HTR-8/SVneo (cell line): ENCODE measurements at regions not wholly inside any gene's neighbourhood (a gene's known extent, or its start where the extent isn't known, plus 50 kb on each side); places are given as distances from the start of the nearest gene placed in this dataset.
"Not testable (repeated sequence)": the region's sequence is repeated elsewhere in the genome, so short reads cannot be mapped to it uniquely, and the experiment has no call there.

Experiments
- DNase-seq: peaks from one replicate; pipeline ENCODE4 v3.0.0; 2011; ENCODE audit warnings: low spot score, mixed read lengths; ENCODE audit not compliant: insufficient read length
- FAIRE-seq: peaks from 2 replicates; lab custom pipeline; 2011; peaks lifted over from hg19 to GRCh38; lab: Jason Lieb, UNC

DNA sequence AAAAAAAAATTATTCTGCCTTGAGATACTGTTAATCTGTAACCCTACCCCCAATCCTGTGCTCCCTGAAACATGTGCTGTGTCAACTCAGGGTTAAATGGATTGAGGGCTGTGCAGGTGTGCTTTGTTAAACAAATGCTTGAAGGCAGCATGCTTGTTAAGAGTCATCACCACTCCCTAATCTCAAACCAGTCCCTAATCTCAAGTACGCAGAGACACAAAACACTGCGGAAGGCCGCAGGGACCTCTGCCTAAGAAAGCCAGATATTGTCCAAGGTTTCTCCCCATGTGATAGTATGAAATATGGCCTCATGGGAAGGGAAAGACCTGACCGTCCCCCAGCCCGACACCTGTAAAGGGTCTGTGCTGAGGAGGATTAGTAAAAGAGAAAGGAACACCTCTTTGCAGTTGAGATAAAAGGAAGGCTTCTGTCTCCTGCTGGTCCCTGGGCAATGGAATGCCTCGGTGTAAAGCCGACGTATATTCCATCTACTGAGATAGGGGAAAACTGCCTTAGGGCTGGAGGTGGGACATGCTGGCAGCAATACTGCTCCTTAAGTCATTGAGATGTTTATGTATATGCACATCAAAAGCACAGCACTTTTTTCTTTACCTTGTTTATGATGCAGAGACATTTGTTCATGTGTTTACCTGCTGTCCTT lies 402.6 kb downstream of the TBC1D32 start:
- not testable (repeated sequence) for DNase-seq, FAIRE-seq

DNA sequence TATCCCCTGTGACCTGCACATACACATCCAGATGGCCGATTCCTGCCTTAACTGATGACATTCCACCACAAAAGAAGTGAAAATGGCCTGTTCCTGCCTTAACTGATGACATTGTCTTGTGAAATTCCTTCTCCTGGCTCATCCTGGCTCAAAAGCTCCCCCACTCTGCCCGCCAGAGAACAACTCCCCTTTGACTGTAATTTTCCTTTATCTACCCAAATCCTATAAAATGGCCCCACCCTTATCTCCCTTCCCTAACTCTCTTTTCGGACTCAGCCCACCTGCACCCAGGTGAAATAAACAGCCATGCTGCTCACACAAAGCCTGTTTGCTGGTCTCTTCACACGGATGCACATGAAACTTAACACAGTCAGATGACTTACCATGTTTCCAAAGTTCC lies 403.8 kb downstream of the TBC1D32 start:
- DNase-seq, FAIRE-seq: not testable (repeated sequence)

DNA sequence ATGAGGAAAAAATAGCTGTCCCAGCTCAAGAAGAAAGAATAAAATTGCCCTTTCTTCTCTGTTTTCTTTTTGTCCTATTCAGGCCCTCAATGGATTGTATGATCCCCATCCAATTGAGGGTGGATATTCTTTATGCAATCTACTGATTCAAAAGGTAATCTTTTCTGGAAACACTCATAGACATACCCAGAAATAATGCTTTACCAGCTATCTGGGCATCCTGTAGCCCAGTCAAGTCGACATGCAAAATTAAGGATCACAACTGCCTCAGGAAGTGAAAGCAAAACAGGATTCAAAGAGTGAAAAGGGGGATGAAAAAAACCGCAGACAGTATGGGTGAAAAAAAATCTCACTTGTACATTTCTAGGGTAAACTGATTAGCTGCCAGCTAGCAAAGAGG lies 410.1 kb downstream of the TBC1D32 start:
- FAIRE-seq (no peak), DNase-seq (no peak)

DNA sequence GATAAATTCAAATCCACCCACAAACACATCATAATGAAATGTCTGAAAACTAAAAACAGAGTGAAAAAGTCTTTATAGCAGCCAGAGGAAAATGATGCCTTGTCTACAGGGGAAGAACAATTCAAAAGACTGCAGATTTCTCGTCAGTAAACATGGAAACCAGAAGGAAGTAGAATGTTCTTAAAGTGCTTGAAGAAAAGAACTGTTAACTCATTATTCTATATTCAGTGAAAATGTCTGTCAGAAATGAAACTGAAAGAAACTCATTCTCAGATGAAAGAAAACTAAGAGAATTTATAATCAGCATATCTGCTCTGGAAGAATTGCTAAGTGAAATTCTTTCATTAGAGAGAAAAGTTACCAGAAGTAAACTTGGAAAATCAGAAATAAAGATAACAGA lies 416.1 kb downstream of the TBC1D32 start:
- FAIRE-seq = no peak
- DNase-seq = no peak

DNA sequence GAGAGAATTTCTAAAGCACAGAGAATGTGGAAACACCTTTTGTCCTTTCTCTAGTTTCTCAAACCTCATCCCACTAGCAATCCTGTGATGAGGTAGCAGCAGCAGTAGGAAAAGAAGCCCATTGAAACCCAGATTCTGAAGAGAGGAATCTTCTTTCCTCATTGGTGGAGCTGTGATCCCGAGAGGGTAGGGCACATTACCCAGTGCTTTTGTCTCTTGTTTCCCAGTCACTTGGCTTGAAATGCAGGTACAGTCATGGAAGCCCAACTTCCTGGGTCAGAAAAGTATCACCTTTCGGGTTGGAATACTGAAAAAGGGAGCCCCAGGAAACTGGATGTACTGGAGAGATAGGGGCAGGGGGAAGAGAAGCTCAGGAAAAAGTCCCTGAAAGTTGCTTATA lies 417.4 kb downstream of the TBC1D32 start:
- FAIRE-seq = no peak
- DNase-seq = no peak

DNA sequence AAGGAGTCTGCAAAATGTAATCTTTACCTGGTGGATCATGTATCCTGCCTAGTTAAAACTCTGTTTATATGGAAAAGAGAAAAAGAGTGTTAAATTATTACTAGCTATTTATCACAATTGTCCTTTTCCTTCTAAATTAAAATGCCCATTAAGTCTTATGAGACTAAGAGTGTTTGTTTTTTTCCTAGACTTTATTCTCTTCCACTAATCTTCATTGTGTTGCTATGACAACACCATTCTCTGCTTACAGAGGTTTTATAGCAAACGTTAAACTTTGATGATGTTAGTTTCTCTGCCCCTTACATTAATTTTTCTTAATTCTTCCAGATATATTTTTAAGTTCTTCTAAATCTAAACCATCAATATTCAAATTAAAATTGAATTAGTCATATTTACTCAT lies 420.8 kb downstream of the TBC1D32 start:
- DNase-seq = no peak
- FAIRE-seq = no peak

DNA sequence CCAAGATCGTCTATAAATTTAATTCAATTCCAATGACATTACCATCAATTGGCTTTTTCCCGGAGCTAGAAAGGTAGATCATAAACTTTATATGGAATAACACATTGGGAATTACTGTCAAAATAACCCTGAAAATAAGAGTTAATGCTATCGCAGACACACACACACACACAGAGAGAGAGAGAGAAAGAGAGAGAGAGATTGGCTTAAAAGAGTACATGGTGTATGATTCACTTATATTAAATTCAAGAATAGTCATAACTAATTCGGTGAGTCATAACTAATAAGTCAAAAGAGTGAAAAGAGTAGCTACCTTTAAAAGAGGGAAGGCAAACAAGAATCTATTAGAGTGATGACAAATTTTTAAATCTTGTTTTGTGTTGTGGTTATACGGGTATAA lies 425.5 kb downstream of the TBC1D32 start:
- FAIRE-seq = no peak
- DNase-seq = no peak

DNA sequence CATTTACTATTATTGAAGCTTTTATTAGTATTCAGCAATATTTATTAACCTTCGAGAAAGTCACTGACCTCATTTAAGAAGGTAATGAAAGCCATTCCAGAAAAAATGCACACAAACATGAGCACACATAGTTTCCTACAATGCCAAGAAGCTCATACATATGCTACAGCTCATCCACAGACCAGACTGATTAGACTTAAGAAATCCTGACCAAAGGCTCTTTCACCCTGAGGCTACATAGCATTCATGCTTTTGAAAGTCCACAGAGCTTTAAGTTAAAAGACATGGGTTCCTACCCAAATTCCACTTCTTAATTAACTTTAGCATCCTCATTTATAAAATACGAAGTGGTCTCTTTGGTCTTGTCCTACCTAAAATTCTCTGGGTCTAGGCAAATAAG lies 430.4 kb downstream of the TBC1D32 start:
- DNase-seq (no peak), FAIRE-seq (no peak)

DNA sequence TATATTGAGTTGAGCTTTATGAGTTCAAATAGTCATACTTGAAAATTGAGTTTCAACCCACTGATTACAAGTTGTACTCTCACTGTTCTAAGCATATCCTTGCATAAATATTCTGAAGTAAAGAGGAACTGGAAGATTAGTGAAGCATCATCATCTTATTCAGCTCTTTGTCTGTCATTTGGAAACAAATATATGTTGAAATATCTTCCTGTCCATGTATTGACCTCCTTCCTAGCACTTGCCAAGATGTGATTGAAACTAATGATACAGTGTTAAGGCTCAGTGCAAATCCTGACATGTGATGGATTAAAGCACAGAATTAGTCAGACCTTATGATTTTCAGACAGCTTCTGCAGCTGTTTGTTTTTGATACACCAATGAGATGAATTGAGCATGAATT lies 434.3 kb downstream of the TBC1D32 start:
- DNase-seq (no peak), FAIRE-seq (no peak)

DNA sequence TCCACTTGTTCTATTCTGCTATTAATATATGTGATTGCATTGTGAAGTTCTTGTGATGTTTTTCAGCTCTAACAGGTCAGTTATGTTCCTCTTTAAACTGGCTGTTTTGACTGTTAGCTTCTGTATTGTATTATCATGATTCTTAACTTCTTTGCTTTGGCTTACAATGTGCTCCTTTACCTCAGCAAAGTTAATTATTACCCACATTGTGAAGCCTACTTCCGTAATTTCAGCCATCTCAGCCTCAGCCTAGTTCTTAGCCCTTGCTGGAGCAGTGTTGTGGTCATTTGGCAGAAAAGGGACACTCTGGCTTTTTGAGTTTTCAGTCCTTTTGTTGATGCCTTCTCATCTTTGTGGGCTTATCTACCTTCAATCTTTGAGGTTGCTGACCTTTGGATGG lies 440.2 kb downstream of the TBC1D32 start:
- no peak for FAIRE-seq
- DNase-seq = no peak

DNA sequence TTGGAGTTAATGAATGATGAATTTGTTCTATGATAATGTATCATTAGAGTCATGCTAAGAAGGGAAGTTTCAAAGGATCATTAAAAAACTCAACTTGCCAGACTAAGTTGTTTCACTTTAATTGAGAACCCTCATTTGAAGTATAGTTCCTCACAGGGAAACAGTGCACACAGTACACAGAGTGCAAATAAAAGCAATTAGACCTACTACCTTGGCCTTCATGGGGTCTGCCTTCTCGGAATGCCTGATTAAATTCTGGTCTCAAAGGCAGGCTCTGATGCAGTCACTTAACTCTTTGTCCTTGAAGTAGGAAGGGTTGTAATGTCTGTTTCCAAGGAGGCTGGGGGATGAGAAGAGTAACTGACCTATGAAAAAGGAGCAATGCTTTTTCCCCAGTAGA lies 457.3 kb downstream of the TBC1D32 start:
- no peak for DNase-seq
- FAIRE-seq = no peak

DNA sequence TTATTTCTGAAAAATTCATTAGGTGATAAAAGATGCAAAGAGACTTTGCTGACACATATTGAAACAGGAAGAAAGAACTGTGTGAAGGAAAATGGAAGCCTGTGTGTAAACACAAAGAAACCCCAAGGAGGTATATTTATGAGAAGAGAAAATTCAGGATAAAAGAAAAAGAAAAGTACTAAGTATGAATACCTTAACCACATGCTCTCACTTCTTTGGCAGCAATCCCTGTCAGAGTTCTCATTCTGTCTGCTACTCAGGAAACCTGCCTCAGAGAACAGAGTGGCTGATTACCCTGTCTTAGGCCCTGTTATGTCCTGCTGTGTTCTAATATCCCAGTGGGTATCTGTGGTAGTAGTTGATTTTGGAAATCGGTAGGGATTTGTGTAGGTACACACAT lies 457.9 kb downstream of the TBC1D32 start:
- FAIRE-seq (no peak), DNase-seq (no peak)

DNA sequence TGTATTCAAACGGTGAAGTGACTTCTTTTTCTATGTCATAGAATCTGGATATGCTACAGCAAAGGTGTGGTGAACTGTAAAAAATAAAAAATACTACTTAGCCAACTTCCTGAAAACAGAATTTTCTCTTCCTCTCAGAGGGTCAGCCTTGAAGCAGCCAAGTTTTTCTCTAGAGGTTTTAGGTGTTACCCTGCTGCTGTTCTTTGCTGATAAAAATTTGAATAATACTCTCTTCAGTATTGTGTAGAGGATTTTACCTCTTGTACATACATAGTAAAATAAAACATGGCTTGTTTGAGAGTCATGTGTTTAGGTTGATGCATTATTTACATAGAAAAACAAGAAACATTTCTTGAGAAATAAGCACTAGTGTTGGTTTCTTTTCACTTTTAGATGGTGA lies 458.4 kb downstream of the TBC1D32 start:
- no peak for FAIRE-seq
- no peak for DNase-seq

DNA sequence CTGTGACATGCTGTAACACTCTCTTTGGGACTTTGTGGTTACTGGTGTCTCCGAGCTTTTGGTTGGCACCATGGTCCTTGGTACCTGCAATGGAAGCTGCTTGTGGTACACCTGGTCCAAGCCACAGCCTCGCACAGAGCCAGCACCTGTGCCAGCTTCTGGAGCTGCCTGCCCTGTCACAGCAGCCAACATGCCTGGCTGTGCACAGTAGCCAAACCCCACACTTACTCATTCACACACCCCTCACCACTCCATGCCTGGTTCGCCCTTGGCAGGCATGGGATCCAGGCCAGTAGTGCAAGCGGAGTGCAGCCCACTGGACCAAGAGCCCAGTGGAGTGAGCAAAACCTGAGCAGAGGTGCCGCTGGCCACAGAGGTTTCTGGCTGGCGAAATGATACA lies 459.9 kb downstream of the TBC1D32 start:
- FAIRE-seq (no peak), DNase-seq (no peak)

DNA sequence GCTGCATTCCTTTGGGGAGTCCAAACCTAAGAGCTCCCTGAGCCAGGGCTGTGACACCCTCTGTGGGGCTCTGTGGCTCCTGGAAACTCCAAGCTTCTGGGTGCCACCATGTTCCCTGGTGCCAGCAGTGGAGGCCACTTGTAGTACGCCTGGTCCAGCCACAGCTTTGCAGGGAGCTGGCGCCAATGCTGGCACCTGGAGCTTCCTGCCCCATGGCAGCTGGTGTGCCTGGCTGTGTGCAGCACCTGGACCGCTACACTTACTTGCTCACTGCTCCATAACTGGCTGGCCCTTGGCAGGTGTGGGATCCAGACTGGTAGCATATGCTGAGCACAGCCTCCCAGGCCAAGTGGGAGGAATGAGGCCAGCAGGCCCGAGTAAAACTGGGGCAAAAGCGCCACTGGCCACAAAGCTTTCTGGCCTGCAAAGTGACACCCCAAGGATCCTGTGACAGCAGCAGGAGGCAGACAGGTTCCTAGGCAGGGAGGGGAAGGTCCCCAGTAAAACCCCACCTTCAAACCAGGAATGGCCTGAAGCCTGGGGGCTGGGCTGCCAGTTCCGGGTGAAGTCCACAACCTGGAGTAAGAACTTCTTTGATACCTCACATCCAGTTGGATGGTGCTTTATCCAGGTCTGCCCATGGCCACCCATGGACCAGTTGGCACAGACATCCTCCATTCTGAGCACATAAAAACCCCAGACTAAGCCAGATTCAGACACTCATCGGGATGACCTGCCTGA lies 461.0 kb downstream of the TBC1D32 start:
- no peak for DNase-seq
- no peak for FAIRE-seq

DNA sequence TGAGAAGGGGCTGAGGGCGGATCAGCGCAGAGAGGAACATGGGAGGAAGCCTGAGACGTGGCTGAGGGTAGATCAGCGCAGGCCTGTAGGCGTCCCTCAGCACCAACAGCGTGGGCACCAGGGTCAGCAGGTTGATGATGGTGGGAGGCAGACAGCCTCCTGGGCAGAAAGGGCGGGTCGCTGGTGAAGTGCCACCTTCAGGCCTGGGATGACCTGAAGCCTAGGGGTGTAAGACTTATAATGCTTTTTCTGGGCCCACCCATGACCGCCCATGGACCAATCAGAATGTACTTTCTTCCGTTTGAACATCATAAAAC lies 462.1 kb downstream of the TBC1D32 start:
- no peak for FAIRE-seq
- no peak for DNase-seq

DNA sequence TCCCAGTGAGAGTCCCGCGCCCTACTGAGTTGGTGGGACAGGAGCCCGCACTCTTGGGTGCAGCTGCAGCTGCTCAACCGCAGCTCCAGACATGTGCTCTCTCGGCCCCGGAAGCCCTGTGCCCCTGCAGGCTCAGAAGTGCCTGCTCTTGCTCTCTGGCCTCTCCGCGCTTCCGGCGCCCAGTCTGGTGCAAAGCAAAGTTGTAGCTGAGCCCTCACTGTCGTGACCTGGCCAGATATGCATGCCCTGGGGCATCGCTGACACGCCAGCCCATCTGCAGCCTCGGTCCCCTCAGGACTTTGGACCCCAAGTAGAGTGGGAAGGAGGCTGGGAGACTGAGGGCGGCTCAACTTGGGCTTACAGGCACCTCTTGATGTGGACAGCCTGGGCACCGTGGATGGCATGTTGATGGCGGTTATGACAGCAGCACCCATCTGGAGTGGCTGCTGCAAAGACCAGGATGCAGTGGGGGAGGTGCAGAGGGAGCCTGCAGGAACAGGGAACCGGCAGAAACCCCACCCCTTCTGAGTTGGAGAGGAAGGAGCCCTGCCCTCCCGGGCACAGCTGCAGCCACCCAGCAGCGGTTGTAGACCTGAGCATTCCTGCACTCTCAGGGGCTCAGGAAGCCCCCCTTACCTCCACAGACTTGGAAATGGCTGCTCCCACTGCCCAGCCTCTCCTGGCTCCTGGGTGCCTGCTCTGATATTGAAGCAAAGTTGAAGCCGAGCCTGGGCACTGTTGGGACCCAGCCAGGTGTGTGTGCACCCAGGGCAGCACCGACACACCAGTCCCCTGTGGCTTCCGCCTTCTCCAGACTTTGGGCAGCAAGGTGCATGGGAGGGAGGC lies 462.6 kb downstream of the TBC1D32 start:
- FAIRE-seq = no peak
- DNase-seq = no peak

DNA sequence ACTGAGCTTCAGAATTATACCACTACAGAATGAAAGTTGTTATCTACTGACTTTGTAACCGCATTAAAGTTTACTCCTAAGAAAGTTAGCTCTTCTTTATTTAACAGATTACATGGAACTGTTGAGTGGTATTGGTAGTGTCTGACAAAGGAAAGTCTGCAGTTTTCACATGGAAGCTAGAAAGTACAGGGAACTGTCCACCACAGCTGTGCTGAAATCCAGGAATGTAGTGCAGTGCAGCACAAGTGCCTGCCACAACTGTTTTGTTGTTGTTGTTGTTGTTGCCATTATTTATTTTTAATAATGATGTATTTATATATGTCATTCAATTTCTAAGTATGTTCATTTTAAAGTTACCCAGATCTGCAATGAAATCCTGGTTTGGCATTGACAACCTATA lies 464.9 kb downstream of the TBC1D32 start:
- DNase-seq (no peak), FAIRE-seq (no peak)

DNA sequence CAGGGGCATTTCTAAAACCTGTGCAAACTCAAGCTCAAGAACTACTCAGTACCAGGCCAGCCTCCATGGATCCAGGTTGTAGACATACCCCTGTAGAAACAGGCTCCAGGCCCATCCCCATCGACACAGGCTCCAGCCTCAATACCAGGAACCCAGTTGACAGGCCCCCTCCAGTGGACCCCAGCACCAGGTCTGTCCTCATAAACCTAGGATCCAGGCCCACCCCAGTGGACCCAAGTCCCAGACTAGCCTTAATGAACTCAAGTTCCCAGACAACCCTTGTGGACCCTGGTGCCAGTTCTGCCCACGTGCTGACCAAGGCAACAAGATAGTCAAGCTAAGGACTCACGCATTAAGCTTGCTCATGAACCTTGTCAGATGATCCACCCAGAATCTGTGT lies 476.9 kb downstream of the TBC1D32 start:
- FAIRE-seq = no peak
- no peak for DNase-seq

DNA sequence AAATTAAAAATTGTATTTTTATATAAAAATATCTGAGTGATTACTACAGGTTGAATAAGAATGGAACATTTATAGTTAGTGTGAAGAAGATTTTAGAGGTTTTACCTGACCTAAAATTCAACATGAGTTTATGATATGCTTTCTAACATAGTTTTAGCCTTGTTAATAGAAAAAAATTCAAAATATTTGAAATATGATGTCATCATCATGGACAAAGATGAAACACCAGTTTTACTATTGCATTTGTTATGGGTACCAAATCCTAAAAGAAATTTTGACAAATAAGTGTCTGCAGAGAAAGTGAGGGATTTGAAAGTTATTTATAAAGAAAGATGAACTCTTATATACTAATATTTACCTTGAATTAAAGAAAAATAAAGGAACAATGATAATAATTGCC lies 479.7 kb downstream of the TBC1D32 start:
- FAIRE-seq = no peak
- no peak for DNase-seq

DNA sequence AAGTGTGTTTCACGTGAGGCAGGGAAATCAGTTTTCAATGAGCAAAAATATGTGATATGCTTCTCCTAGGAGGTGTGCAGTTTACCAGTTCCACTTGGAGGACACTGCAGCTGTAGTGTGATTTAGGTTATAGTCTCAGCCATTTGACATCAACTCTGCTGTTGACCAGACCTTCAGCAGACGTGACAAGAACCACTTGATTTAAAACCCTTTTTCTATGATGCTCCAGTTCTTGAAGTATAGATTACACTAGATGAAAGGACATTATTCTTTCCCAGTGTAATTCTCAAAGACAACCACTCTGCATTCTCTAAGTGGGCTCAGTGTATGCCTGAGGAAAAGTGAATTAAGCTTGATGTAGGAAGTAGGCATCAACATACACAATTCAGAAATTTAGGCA lies 480.8 kb downstream of the TBC1D32 start:
- no peak for DNase-seq
- FAIRE-seq = no peak
